Activated CD8-positive, alpha-beta memory T cell treated with anti-CD3 and anti-CD28 coated beads for 4 hours (primary cell): ENCODE measurements at regions not wholly inside any gene's neighbourhood (a gene's known extent, or its start where the extent isn't known, plus 50 kb on each side); places are given as distances from the start of the nearest gene placed in this dataset.

Experiments
- DNase-seq, 2 donors: peaks; one replicate each; pipeline ENCODE4 v3.0.0-alpha.2; 2020; ENCODE audit warnings: low read depth in 2 of 2

- DNase-seq, result no peak
Observed at GRCh38 chr3:124243177-124243859, 251.4 kb upstream of the ROPN1 start.

- no peak for DNase-seq
Observed at GRCh38 chr3:124246376-124246775, 254.5 kb upstream of the ROPN1 start.

GRCh38 chr3:124246949-124247348, 255.0 kb upstream of the ROPN1 start:
- no peak for DNase-seq

GRCh38 chr3:124248471-124249028, 256.6 kb upstream of the ROPN1 start:
- DNase-seq, result no peak

GRCh38 chr3:124249038-124249437, 257.1 kb upstream of the ROPN1 start:
- no peak for DNase-seq

GRCh38 chr3:124250053-124250452, 258.1 kb upstream of the ROPN1 start:
- DNase-seq, result no peak

- no peak for DNase-seq
Observed at GRCh38 chr3:124256156-124256555, 264.2 kb upstream of the ROPN1 start.

GRCh38 chr3:124256599-124256998, 264.7 kb upstream of the ROPN1 start:
- DNase-seq, result no peak

GRCh38 chr3:124257336-124257864, 265.5 kb upstream of the ROPN1 start:
- DNase-seq, result no peak

GRCh38 chr3:124258057-124258500, 266.2 kb upstream of the ROPN1 start:
- no peak for DNase-seq

- DNase-seq, result no peak
Observed at GRCh38 chr3:124260206-124260915, 268.4 kb upstream of the ROPN1 start.

- DNase-seq, result no peak
Observed at GRCh38 chr3:124261306-124261705, 269.4 kb upstream of the ROPN1 start.

- DNase-seq, result no peak
Observed at GRCh38 chr3:124263168-124263567, 271.2 kb upstream of the ROPN1 start.

- no peak for DNase-seq
Observed at GRCh38 chr3:124264346-124264745, 272.4 kb upstream of the ROPN1 start.

- DNase-seq, result no peak
Observed at GRCh38 chr3:124266487-124266886, 274.6 kb upstream of the ROPN1 start.

- no peak for DNase-seq
Observed at GRCh38 chr3:124267406-124267805, 275.5 kb upstream of the ROPN1 start.

- no peak for DNase-seq
Observed at GRCh38 chr3:124268355-124268754, 276.4 kb upstream of the ROPN1 start.

- no peak for DNase-seq
Observed at GRCh38 chr3:124269619-124270018, 277.7 kb upstream of the ROPN1 start.

- DNase-seq, result no peak
Observed at GRCh38 chr3:124272605-124273151, 280.8 kb upstream of the ROPN1 start.

GRCh38 chr3:124273651-124274050, 281.7 kb upstream of the ROPN1 start:
- DNase-seq, result no peak

- no peak for DNase-seq
Observed at GRCh38 chr3:124274051-124274450, 282.1 kb upstream of the ROPN1 start.

GRCh38 chr3:124275412-124275811, 283.5 kb upstream of the ROPN1 start:
- DNase-seq, result no peak

GRCh38 chr3:124276133-124276532, 284.2 kb upstream of the ROPN1 start:
- no peak for DNase-seq
